CD4-positive, alpha-beta T cell treated with Interferon alpha-2 for 1 hour (primary cell): ENCODE measurements at regions not wholly inside any gene's neighbourhood (a gene's known extent, or its start where the extent isn't known, plus 50 kb on each side); places are given as distances from the start of the nearest gene placed in this dataset.
"Not testable (repeated sequence)": the region's sequence is repeated elsewhere in the genome, so short reads cannot be mapped to it uniquely, and the experiment has no call there.

Experiments used
- DNase-seq, 2 donors: peaks; one replicate each; pipeline ENCODE4 v3.0.0-alpha.2; 2020 to 2022

DNA sequence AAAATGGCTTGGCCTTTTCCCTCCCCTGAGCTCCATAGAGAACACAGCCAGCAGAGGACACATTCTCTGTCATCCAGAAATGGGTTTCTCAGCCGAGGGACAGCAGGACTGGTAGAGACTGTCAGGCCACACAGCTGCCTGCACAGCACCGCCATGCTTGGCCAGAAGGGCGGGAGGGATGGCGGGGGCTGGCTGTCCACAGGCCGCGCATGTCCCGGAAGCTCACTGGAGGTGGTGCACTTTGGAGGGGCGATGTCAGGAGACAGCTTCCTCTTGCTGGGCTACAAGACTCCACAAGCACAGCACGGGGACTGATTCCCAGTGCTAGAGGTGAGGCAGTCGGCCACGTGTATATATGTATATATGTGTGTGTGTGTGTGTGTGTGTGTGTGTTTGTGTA, 125.3 kb downstream of the GOLGA6L4 start:
- not testable (repeated sequence) for DNase-seq

DNA sequence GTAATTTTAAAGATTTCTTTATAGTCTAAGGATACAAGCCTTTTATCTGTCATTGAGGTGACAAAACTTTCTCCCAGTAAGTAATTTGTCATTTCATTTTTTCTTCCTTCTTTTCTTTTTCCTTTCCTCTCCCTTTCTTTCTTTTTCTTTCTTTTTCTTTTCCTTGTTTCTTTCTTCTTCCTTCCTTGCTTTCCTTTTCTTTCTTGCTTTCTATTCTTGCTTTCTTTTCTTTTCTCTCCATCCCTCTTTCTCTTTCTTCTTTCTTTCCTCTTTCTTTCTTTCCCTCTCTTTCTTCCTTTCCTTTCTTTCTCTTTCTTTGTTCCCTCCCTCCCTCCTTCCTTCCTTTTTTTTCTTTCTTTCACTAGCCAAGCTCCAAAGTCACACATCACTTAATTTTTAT, 148.8 kb downstream of the GOLGA6L4 start:
- DNase-seq, result not testable (repeated sequence)

DNA sequence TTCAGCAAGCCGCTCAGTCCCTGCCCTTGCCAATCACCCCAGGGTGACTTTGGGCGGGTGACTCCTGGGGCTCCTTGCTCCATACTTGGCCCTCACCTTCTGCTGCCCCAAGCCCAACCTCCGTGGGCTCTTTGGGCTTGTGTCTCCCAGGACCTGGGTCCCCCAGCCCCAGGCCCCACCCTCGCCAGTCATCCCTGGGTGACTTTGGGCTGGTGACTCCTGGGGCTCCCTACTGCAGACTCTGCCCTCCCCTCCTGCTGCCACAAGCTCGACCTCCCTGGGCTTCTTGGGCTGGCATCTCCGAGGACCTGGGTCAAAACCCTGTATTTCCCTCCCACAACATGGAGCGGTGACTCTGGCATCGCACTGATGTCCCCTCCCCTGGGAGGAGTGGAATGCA, 151.5 kb downstream of the GOLGA6L4 start:
- DNase-seq, result no peak

DNA sequence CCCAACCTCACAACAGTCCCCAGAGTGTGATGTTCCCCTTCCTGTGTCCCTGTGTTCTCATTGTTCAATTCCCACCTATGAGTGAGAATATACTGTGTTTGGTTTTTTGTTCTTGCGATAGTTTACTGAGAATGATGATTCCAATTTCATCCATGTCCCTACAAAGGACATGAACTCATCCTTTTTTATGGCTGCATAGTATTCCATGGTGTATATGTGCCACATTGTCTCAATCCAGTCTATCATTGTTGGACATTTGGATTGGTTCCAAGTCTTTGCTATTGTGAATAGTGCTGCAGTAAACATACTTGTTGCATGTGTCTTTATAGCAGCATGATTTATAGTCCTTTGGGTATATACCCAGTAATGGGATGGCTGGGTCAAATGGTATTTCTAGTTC, 152.6 kb downstream of the GOLGA6L4 start:
- DNase-seq, result not testable (repeated sequence)

DNA sequence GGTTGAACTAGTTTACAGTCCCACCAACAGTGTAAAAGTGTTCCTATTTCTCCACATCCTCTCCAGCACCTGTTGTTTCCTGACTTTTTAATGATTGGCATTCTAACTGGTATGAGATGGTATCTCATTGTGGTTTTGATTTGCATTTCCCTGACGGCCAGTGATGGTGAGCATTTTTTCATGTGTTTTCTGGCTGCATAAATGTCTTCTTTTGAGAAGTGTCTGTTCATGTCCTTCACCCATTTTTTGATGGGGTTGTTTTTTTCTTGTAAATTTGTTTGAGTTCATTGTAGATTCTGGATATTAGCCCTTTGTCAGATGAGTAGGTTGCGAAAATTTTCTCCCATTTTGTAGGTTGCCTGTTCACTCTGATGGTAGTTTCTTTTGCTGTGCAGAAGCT, 153.1 kb downstream of the GOLGA6L4 start:
- not testable (repeated sequence) for DNase-seq

DNA sequence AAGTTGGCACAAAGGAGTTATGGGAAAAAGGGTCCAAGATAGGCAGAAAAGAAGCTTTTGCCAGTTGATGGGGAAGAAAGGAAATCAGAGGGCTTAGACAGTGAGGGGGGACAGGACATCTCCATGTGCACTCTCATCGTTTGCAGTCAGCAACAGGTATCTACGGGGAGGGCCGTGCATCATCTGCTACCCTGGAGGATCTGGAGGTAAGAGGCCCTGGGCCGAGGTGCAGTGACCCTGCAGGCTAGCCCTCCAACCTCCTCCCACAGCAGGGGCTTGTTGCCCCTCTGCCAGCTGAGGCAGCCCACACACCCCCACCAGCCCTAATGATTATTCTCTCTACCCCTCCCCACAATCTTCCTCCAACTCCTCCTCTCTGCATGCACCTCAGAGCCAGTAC, 154.8 kb downstream of the GOLGA6L4 start:
- not testable (repeated sequence) for DNase-seq

DNA sequence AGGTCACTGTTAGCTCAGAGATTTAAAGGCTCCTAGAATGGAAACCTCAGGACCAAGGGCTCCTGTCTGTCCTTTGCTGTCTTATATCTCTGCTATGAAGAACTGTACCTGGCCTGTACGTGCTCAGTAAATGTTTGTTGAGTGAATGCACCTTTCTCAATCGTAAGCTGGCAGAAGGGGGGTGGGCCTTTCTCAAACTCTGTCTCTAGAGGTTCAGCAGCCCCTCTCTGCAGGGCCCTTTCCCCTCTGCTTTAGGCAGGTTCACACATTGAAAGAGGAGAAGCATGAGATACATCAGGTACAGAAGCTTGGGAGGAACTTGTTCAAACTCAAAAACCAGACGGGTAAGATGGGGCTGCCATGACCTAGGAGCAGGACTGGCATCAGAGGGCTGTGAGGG, 155.6 kb downstream of the GOLGA6L4 start:
- no peak for DNase-seq

DNA sequence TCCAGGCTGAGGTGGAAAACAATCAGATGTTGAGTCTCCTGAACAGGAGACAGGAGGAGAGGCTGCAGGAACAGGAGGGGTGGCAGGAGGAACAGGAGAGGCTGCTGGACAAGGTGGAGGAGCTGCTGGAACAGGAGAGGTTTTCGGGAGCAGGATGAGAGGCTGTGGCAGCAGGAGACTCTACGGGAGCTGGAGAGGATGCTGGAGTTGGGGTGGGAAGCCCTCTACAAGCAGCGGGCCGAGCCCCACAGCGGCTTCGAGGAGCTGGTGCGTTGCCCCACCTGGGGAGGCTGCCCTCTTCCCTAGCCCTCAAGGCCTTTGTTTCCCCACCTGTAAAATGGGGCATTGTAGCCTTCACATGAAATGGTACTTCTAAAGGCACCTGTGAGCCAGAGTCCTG, 156.4 kb downstream of the GOLGA6L4 start:
- not testable (repeated sequence) for DNase-seq

DNA sequence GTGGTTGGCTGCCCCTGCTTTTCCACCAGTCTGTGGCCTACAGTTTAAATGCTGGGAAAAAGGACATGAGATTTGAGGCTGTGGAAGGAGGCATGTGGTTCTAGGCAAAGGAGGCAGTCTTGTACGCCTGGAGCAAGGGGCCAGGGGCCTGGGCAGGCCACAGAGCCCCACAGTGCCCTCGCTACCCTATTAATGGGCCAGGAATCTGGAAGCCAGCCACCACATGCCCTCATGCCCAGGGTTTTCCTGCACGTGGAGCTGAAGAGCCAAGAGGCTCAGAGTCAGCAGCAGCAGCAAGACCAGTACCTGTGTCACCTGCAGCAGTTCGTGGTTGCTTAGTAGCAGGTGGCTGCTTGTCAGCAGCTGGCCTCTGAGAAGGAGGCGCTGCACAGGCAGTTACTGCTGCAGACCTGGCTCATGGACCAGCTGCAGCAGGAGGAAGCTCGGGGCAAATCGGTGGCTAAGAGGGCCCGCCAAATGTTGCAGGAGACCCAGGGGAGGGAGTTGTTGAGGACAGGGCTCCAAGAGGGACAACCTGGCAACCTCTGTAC, 157.9 kb downstream of the GOLGA6L4 start:
- DNase-seq, result not testable (repeated sequence)

DNA sequence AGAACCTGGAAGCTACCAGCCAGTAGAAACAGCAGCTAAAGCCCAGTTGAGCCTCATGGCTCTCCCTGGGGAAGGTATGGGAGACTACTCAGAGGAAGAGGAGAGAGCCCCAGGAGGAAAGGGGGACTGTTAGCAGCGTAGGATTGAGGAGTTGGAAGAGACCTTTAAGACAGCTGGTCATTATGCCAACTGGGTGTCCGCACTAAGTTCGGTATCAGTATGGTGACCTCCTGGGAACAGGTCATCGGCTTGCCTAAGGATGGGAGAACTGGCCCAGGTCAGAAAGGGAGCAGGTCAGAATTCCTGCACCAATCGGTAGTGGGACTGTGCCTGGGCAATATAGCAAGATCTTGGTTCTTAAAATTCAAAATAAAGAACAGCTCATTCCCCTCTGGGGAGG, 158.4 kb downstream of the GOLGA6L4 start:
- DNase-seq, result not testable (repeated sequence)

DNA sequence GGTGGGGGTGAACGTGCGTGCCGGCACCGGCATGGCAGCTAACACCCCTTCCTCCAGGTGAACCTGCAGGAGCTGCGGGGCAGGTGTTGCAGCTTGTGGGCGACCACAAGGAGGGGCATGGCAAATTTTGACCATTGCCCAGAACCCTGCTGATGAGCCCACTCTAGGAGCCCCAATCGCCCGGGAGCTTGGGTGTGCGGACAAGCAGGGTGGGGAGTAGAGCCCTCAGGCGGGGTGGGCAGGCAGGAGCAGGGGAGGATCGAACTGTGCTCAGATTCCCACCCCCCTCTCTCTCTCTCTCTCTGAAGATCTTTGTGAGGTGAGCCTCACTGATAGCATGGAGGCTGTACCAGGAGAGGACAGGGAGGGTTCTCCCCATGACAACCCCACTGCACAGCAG, 159.8 kb downstream of the GOLGA6L4 start:
- not testable (repeated sequence) for DNase-seq

DNA sequence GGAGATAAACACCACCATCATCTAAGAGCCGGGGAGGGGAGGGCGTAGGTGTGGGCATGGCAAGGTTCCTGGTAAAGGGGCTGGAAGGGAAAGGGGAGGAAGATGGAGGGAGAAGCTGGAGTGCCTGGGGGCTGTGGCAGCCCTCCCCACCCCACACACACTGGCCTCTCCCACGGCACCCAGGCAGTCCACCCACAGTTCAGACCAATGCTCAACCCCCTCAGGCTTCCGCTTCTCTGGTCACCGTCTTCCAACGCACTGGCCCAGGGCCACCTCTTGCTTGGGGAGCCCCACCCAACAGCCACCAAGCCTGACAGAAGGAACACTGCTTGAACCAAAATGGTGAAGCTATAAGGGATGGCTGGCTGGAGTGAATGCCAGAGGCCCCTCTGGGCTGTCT, 160.3 kb downstream of the GOLGA6L4 start:
- DNase-seq, result not testable (repeated sequence)

DNA sequence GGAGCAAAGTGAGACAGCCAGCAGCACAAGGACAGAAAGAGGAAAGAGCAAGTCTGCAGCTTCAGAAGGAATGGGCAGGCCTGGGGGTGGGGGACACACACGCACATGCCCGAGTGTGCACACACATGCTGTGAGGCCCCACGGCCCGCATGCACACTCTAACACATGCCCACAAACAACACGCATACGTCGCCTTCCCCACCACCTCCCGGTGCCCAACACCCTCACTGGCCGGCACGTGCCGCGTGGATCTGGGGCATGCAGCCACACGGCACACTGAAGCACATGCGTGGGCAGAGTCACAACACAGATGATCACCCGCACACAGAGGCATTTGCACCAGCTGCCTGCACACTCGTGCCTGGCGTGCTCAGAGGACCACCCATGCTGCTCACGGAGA, 161.5 kb downstream of the GOLGA6L4 start:
- not testable (repeated sequence) for DNase-seq

DNA sequence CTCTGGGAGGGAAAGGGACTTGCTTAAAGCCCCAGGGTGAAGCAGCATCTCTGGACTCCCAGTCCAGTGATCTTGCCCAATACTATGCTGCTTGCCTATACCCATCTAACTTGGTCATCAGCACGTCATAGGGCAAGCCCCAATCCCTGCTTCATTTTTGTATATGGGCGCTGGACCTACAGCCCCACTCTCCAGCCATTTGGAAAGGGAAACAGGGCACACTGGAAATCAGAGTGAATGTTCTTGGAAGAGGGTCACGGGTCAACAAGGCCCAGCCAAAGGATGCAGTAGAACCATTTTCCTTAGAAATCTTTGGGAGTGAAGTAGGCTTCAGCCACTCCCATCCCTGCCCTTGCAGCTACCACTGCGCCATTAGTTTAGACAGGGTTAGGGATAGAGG, 162.5 kb downstream of the GOLGA6L4 start:
- DNase-seq, result not testable (repeated sequence)

DNA sequence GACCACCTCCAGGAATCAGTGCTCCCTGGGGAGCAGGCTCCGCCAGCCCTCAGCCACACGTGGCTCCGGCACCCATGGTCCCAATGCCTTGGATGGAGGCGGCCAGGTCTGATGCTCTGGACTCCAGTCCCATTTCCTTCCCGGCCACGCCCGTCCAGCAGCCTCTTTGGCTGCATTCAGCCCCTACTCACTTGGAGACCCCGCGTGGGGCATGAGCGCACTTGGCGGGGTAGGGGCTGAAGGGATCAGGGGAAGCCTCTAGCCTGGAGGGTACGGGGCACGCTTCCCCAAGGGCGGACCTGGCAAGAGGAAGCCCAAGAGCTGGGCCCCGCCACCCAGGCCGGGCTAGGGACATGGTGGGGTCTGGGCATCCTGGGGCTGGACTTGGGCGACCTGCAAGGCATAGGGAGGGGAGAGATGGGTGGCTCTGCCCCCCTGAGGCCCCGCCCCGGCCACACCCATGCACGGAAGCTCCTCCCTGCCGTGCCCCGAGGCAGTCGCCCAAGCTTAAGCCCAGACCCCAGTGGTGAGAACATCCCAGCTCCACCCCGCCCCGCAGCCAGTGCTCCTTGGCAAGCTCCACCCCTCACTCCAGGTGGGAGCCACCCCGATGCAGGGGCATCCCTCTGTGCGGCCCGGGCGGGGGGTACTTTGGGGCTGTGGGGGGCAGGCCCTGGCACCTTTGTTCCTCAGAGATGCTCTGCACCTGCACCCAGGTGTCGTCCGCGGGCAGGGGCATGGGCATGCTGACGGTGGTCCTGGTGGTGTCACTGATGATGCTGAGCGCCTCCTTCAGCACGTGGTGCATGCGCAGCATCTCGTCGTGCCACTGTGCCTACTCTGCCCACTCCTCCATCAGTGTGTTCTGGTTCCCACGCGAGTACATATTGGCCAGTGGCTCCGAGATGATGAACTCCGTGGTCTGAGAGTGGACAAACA, 163.5 kb downstream of the GOLGA6L4 start:
- DNase-seq, result no peak

DNA sequence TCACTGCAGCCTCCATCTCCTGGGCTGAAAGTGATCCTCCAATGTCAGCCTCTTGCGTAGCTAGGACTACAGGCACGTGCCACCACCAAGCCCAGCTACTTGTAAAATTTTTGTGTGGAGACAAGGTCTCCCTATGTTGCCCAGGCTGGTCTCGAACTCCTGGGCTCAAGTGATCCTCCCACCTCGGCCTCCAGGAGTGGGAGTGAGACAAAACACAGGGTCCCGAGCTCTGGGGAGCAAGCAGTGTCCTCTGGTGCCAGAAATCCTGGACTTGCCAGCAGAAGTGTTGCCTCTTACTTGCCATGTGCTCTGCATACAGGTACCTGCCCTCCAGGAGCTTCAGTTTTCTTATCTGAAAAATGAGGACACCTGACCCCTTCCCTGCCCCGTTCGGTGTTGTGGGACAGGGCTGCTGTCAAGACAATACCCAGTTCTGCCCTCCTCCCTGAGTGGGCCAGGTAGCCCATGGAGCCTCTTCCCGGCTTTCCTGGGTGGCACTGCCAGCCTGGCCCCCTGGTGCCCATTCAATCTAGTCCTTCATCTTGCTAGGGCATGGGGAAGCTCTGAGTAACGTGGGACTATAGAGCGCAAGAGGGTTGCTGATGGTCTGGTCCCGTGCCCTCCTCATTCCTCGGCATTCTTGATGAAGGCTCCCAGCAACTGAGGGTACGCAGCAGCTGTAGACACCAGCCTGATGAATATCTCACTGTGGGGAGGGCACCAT, 164.6 kb downstream of the GOLGA6L4 start:
- DNase-seq, result no peak

DNA sequence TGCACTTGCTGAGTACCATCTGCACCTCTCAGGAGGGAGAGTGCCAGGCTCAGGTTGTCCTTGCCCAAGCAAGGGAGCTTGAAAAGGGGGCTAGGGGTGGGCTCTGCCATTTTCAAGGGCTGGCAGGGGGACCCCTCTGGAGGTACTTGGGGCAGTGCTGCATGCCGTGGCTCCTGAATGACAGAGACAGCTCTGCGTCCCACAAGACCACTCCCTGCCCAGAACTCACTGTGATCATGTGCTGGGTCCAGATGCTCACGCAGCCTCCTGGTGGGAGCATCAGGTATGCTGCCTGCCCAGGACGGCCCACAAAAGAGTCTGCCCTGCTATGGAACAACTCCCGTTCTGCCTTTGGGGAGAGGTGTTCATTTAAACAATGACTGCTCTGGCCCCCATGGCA, 165.2 kb downstream of the GOLGA6L4 start:
- no peak for DNase-seq

DNA sequence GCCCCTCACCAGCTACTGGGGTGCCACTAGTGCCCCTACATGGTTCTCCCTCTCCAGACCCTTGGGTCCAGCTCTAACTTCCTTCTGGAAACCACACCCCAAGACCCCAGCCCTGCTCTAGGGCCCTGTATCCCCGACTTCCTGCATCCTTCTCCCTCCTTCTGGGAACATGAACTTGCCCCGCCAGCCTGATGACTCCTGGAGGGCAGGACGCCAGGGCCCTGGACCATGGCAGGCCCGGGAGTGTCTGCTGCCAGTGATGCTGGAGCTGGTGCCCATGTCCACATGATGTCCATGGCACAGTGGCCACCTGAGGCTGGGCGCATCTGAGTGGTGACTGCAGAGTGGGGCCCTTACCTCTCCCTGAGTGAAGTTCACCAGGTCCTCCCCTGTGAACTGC, 165.9 kb downstream of the GOLGA6L4 start:
- not testable (repeated sequence) for DNase-seq

DNA sequence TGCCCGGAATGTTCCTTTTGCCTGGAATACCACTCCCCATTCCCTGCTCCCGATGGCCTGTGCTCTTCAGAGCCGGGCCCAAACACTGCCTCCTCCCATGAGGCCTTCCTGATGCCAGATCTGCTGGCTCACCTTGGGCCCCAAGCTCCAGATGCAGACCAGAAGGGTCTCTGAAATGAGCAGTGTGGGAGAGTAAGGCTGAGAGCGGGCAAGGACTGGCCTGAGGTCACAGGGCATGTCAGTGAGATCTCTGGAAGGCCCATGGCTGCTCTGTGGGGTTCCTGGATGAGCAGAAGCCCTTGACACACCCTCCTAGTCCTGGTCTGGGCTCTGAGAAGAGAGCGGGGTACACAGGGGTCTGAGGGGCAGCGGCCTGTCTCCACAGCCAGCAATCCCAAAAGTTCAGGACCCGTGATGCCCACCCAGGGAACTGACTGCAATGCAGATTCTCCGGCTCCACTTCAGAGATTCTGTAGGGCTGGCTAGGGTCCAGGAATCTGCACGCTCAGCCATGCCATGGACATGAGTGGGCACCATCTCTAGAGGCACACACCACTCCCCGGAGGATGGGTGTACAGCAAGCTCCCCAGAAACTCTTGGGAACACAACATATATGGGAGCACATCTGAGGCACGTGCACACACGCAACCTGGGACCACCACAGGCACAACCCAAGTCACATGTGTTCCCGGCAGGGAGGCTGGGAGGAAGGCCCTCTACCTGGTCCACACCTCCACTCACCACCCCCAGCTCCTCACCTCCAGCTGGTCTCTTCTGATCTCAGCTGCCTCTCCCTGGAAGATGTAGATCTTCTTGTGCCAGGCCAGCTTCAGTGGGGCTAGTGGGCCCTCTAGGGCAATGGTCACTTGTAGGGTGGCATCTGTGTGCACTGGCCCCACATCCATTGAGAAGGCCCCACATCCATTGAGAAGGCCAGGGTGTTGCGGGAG, 166.6 kb downstream of the GOLGA6L4 start:
- not testable (repeated sequence) for DNase-seq

DNA sequence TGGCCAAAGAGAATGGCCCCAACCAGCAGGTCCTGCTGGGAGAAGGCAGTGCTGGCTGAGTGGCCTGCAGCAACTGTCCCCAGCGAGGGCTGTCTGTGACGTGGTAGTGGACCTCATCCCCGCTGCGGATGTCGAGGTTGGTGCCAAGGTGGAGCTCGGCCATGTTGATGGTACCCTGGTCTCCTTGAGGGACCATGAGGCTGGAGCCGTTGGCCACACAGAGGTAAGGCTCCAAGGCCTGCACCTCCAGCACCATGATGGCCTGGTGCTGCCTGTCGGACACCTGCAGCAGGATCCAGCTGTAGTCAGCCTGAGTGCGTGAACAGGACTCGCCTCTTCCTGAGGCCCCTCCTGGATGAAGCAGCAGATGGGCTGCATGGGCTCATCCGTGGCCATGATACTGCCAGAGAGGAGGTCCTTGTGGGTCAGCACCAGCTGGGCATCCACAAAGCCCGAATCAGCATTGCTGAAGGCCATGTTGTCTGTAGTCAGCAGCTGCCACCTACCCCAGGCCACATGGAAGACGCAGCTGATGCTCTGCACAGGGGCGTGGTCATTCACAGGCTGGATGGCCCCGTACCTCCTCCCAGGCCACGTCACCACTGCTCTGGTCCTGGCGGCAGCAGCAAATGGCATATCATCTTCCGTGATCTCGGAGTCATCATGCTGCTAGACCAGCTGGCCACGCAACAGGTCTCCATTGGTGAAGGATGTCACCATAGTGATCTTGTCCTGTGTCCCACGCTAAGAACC, 167.5 kb downstream of the GOLGA6L4 start:
- no peak for DNase-seq

DNA sequence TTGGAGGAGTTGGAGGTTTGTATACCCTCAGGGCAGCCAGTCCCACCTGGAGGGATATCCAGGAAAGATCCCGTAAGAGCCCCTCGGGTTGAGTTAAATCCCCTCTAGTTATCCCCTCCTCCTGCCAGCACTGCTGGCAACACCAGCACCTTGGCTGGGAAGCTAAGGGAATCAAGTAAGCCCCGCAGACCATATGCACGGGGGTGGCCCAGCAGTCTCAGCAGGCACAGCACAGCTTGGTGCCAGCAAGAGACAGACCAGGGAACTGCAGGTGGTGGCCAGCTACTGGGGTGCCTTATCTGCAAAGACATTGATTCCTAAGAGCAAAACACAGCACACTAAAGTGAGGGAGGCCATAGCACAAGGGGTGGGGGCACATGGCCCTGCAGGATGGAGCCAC, 173.8 kb downstream of the GOLGA6L4 start:
- not testable (repeated sequence) for DNase-seq
